GM12878 (cell line): ENCODE measurements at regions not wholly inside any gene's neighbourhood (a gene's known extent, or its start where the extent isn't known, plus 50 kb on each side); places are given as distances from the start of the nearest gene placed in this dataset.

Source experiments
- ATAC-seq: fragments of 200-7000 bp; cut with Tn5 transposase; 3 replicates; pipeline ENCODE4 v1.9.1; 2020; ENCODE audit warnings: mild to moderate bottlenecking, moderate library complexity
- BruUV-seq: library from RNA; stranded (reverse); fragments of 400-500 nt; replicated peaks from 2 replicates; lab custom pipeline; 2021; lab: Mats Ljungman, UMichigan
- CTCF ChIA-PET: fragments of 300-600 bp; sonication (Branson Sonifier 250); formaldehyde crosslinking; extraction: SDS; loops from one replicate; lab custom pipeline; 2021; ENCODE audit warnings: inconsistent platforms; lab: Yijun Ruan, JAX
- POLR2A ChIA-PET: fragments of 350-600 bp; formaldehyde crosslinking; extraction: SDS; loops from one replicate; lab custom pipeline; 2021; ENCODE audit warnings: inconsistent platforms; lab: Charles Lee
- RAD21 ChIA-PET: fragments of 300-600 bp; sonication (Branson Sonifier 250); formaldehyde crosslinking; loops from one replicate; lab custom pipeline; 2023; ENCODE audit warnings: antibody characterized with exemption; ENCODE audit not compliant: unreplicated experiment; lab: Charles Lee
- SMC1A ChIA-PET: fragments of 300-600 bp; sonication (Branson Sonifier 250); formaldehyde crosslinking; loops from one replicate; lab custom pipeline; 2023; ENCODE audit not compliant: unreplicated experiment, uncharacterized antibody; lab: Charles Lee
- DNase-seq: peaks from one replicate; pipeline ENCODE4 v3.0.0-alpha.2; 2011; ENCODE audit warnings: low read depth, low spot score
- FAIRE-seq: peaks from 3 replicates; lab custom pipeline; 2011; peaks lifted over from hg19 to GRCh38; lab: Jason Lieb, UNC
- H2AFZ ChIP-seq: 2 replicates; pipeline ENCODE4 v1.6.0; 2011; ENCODE audit warnings: low read depth, low read length, control low read depth; ENCODE audit not compliant: control insufficient read depth
- H3K27ac ChIP-seq: 2 replicates; pipeline ENCODE4 v1.5.1; 2011; ENCODE audit warnings: control low read depth; ENCODE audit not compliant: control insufficient read depth, insufficient read depth
- H3K27me3 ChIP-seq, 2 experiments: replicated peaks in 1 of 2; 2 replicates each; pipeline versions ENCODE4 v1.6.0 to v1.6.1; 2011; ENCODE audit warnings: low read length in 1 of 2; ENCODE audit not compliant: control insufficient read depth in 2 of 2, insufficient read depth in 2 of 2
- H3K36me3 ChIP-seq, 2 experiments: 2 replicates each; pipeline ENCODE4 v1.5.1; 2011; ENCODE audit warnings: low read length in 1 of 2; ENCODE audit not compliant: control insufficient read depth in 2 of 2, insufficient read depth in 2 of 2
- H3K4me1 ChIP-seq: 2 replicates; pipeline ENCODE4 v1.6.1; 2011; ENCODE audit warnings: mild to moderate bottlenecking, low read length, moderate library complexity, mixed read lengths; ENCODE audit not compliant: control insufficient read depth, insufficient read depth
- H3K4me2 ChIP-seq: 2 replicates; pipeline ENCODE4 v1.6.0; 2011; ENCODE audit warnings: control low read depth; ENCODE audit not compliant: control insufficient read depth, insufficient read depth
- H3K4me3 ChIP-seq: fragments of 200-600 bp; sonication (generic); 2 replicates; pipeline ENCODE4 v1.5.1; 2016
- H3K79me2 ChIP-seq: 2 replicates; pipeline ENCODE4 v1.6.0; 2011; ENCODE audit warnings: low read length; ENCODE audit not compliant: control insufficient read depth, insufficient read depth
- H3K9ac ChIP-seq: 2 replicates; pipeline ENCODE4 v1.8.0; 2011; ENCODE audit warnings: low read length, control low read depth, mixed read lengths; ENCODE audit not compliant: control insufficient read depth, insufficient read depth
- H3K9me3 ChIP-seq: replicated peaks from 3 replicates; pipeline ENCODE4 v1.5.1; 2011; ENCODE audit warnings: mild to moderate bottlenecking, low read length; ENCODE audit not compliant: control insufficient read depth, insufficient read depth
- H4K20me1 ChIP-seq: 2 replicates; pipeline ENCODE4 v1.6.0; 2011; ENCODE audit not compliant: control insufficient read depth, insufficient read depth
- ATF7 ChIP-seq: fragments of 450-650 bp; IDR thresholded peaks from 2 replicates; pipeline ENCODE4 v1.6.1; 2016; ENCODE audit warnings: low read depth, mild to moderate bottlenecking
- CEBPZ ChIP-seq: fragments of 150-350 bp; IDR thresholded peaks from 2 replicates; pipeline ENCODE4 v1.6.1; 2016; ENCODE audit warnings: low read depth, low read length
- CHD2 ChIP-seq: IDR thresholded peaks from 2 replicates; pipeline ENCODE4 v1.6.1; 2011; ENCODE audit warnings: low read depth, low read length, improper control_type of control experiment, borderline replicate concordance
- CHD4 ChIP-seq: fragments of 200-600 bp; sonication (generic); IDR thresholded peaks from 2 replicates; pipeline ENCODE4 v1.6.1; 2016; ENCODE audit warnings: mild to moderate bottlenecking
- CTCF ChIP-seq, 3 experiments: IDR thresholded peaks in 2 of 3; conservative IDR thresholded peaks in 1 of 3; 2 replicates each; pipeline ENCODE4 v1.5.1; 2011; ENCODE audit warnings: low read depth in 3 of 3, low read length in 3 of 3, mild to moderate bottlenecking in 3 of 3, control low read depth in 2 of 3, moderate library complexity in 2 of 3, inconsistent platforms in 1 of 3, mixed read lengths in 1 of 3; ENCODE audit not compliant: control insufficient read depth in 2 of 3, insufficient read depth in 1 of 3; ENCODE audit errors: extremely low read depth in 1 of 3
- E4F1 ChIP-seq: fragments of 450-650 bp; IDR thresholded peaks from 2 replicates; pipeline ENCODE4 v1.6.1; 2018; ENCODE audit warnings: borderline replicate concordance, mild to moderate bottlenecking; ENCODE audit not compliant: partially characterized antibody
- HCFC1 ChIP-seq: fragments of 150-350 bp; IDR thresholded peaks from 2 replicates; pipeline ENCODE4 v1.6.1; 2014; ENCODE audit warnings: low read length
- HDAC2 ChIP-seq: fragments of 200-600 bp; sonication (generic); IDR thresholded peaks from 2 replicates; pipeline ENCODE4 v1.6.1; 2017
- MLLT1 ChIP-seq: fragments of 450-650 bp; IDR thresholded peaks from 2 replicates; pipeline ENCODE4 v1.6.1; 2016; ENCODE audit warnings: mild to moderate bottlenecking
- NFXL1 ChIP-seq: fragments of 450-650 bp; IDR thresholded peaks from 2 replicates; pipeline ENCODE4 v1.6.1; 2017; ENCODE audit warnings: antibody characterized with exemption, mild to moderate bottlenecking, borderline replicate concordance
- PAX5 ChIP-seq: IDR thresholded peaks from 2 replicates; pipeline ENCODE4 v1.6.1; 2011; ENCODE audit warnings: low read depth, low read length, borderline replicate concordance
- RELA ChIP-seq: fragments of 450-650 bp; IDR thresholded peaks from 2 replicates; pipeline ENCODE4 v1.8.0; 2014; ENCODE audit warnings: borderline replicate concordance; ENCODE audit not compliant: partially characterized antibody
- TBL1XR1 ChIP-seq: IDR thresholded peaks from 2 replicates; pipeline ENCODE4 v1.6.1; 2012; ENCODE audit warnings: low read depth, low read length, improper control_type of control experiment
- WGBS: methylation state at CpG from one replicate; pipeline ENCODE4 v1.1.6; 2016; ENCODE audit warnings: low lambda C conversion rate; ENCODE audit not compliant: insufficient replicate concordance, insufficient coverage; ENCODE audit errors: missing lambda C conversion rate; 5-methylcytosine and 5-hydroxymethylcytosine counted together
- in situ Hi-C: fragments of 300-500 bp; cut with MboI; formaldehyde crosslinking; loops from 9 replicates; pipeline ENCODE4 v1.14.3; 2018; ENCODE audit warnings: mixed read lengths
- intact Hi-C: fragments of 100-400 bp; cut with micrococcal nuclease; formaldehyde crosslinking; loops from one replicate; pipeline ENCODE4 v1.14.2; 2022; ENCODE audit not compliant: unreplicated experiment

GRCh38 chr3:72483554-72484104 is 364.6 kb downstream of the SHQ1 start:
- Histone ChIP-seq H2AFZ (peak overlapping the region; percentile 91; the same call in 1 of the 2 replicates), H3K36me3 (no peaks in the 10 kb centered on the region), H3K79me2 (no peaks in the 10 kb centered on the region), H3K9me3 (peaks cover 2% of the 10 kb centered on the region; the same call in 2 of the 3 replicates), H3K4me1 (peaks cover 27% of the 10 kb centered on the region)
- in situ Hi-C loops, result no loop called here
- SMC1A ChIA-PET, result interaction anchor here (1.0 to 2.1 kb wide), 10 partner anchors 11 to 608 kb away, joined by 3 to 13 read pairs (median 4); no protein-coding TSS in a partner anchor
- FAIRE-seq, result no peak
- no peak for TF ChIP-seq E4F1
- TF ChIP-seq TBL1XR1, result no peak
- no peak for TF ChIP-seq MLLT1
- TF ChIP-seq HCFC1, result no peak
- TF ChIP-seq CTCF (IDR thresholded peaks at IDR 0.05 in 2 of 3, conservative IDR thresholded peaks at IDR 0.05 in 1 of 3; ENCODE audit: control insufficient read depth in 2 of 3, extremely low read depth in 1 of 3, insufficient read depth in 1 of 3, low read depth in 3 of 3, low read length in 3 of 3), result no peak
- TF ChIP-seq RELA, result no peak
- no peak for TF ChIP-seq HDAC2
- TF ChIP-seq CHD4, result no peak
- no peak for TF ChIP-seq ATF7
- no peak for TF ChIP-seq CHD2
- no peak for TF ChIP-seq NFXL1
- TF ChIP-seq PAX5, result no peak
- no peak for TF ChIP-seq CEBPZ
- TF ChIP-seq, all 136 proteins: peak for 0
- DNase-seq, result no peak
- POLR2A ChIA-PET, result interaction anchor here (0.6 to 1.6 kb wide), 4 partner anchors 10 to 142 kb away, joined by 3 to 6 read pairs (median 3); no protein-coding TSS in a partner anchor
- no peaks in the 10 kb centered on the region for H4K20me1 ChIP-seq
- no peak overlapping the region for H3K27ac ChIP-seq
- RAD21 ChIA-PET, result interaction anchor here (0.5 to 1.7 kb wide), 6 partner anchors 11 to 608 kb away, joined by 3 to 12 read pairs (median 4); no protein-coding TSS in a partner anchor
- 69% methylated on average over 3 of the region's 3 CpGs for WGBS
- no peak overlapping the region for H3K4me3 ChIP-seq
- ATAC-seq, result no peak
- CTCF ChIA-PET, result interaction anchor here (0.7 to 1.1 kb wide), 2 partner anchors 10 to 53 kb away, joined by 3 to 5 read pairs; no protein-coding TSS in a partner anchor
- no peaks in the 10 kb centered on the region for H3K27me3 ChIP-seq
- intact Hi-C loops, result loop anchor here (5.0 kb wide), 1 partner anchor 339 kb away; no protein-coding TSS in a partner anchor
- H3K4me2 ChIP-seq, result peak overlapping the region; percentile 86
- BruUV-seq, result no TSS peak
- H3K9ac ChIP-seq, result no peak overlapping the region
